ENCODE measurements at regions not wholly inside any gene's neighbourhood (a gene's known extent, or its start where the extent isn't known, plus 50 kb on each side); places are given as distances from the start of the nearest gene placed in this dataset.

DNA sequence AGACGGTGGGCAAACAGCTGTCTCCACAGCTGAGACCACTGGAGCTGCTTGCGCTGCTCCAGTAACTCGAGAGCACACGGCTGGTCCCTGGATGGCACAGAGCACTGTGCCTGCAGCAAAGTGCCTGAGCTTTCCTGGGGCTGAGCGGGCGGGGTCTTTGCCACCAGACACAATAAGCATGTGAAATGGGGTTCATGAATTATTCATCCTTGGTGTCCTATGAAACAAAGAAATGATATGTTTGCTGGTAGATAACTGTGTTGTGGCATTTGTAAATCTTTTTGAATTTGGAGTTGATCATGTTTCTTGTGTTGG, 151.7 kb upstream of the MPDZ start:
- Histone ChIP-seq H3K4me3 (replicated peaks; ENCODE audit: low read depth, low read length) (no peak overlapping the region), H3K27me3 (replicated peaks; ENCODE audit: control insufficient read depth, insufficient read depth, low read length) (no peaks in the 10 kb centered on the region), H3K36me3 (ENCODE audit: control insufficient read depth, insufficient read depth, low read length) (no peaks in the 10 kb centered on the region)
- DNase-seq (ENCODE audit: extremely low read depth, insufficient read length), result no peak
- TF ChIP-seq CTCF (IDR thresholded peaks at IDR 0.05; ENCODE audit: insufficient read depth, low read length, poor library complexity, severe bottlenecking), result no peak

- no peak for TF ChIP-seq CTCF (IDR thresholded peaks at IDR 0.05; ENCODE audit: insufficient read depth, low read length, poor library complexity, severe bottlenecking)
- DNase-seq (ENCODE audit: extremely low read depth, insufficient read length), result no peak
Measured at GRCh38 chr9:13430368-13431221, 151.1 kb upstream of the MPDZ start.

GRCh38 chr9:13429301-13430190, 150.1 kb upstream of the MPDZ start:
- H3K27me3 ChIP-seq (replicated peaks; ENCODE audit: control insufficient read depth, insufficient read depth, low read length), result no peaks in the 10 kb centered on the region
- no peak for DNase-seq (ENCODE audit: extremely low read depth, insufficient read length)
- H3K36me3 ChIP-seq (ENCODE audit: control insufficient read depth, insufficient read depth, low read length), result no peaks in the 10 kb centered on the region
- TF ChIP-seq CTCF (IDR thresholded peaks at IDR 0.05; ENCODE audit: insufficient read depth, low read length, poor library complexity, severe bottlenecking), result no peak
- no peak overlapping the region for H3K4me3 ChIP-seq (replicated peaks; ENCODE audit: low read depth, low read length)

More at GRCh38 chr9:13430368-13431221, 151.1 kb upstream of the MPDZ start:
- H3K36me3 ChIP-seq (ENCODE audit: control insufficient read depth, insufficient read depth, low read length), result no peaks in the 10 kb centered on the region
- H3K4me3 ChIP-seq (replicated peaks; ENCODE audit: low read depth, low read length), result no peak overlapping the region
- H3K27me3 ChIP-seq (replicated peaks; ENCODE audit: control insufficient read depth, insufficient read depth, low read length), result no peaks in the 10 kb centered on the region

GRCh38 chr9:13428766-13429165, 149.3 kb upstream of the MPDZ start:
- Histone ChIP-seq H3K27me3 (replicated peaks; ENCODE audit: control insufficient read depth, insufficient read depth, low read length) (no peaks in the 10 kb centered on the region), H3K36me3 (ENCODE audit: control insufficient read depth, insufficient read depth, low read length) (no peaks in the 10 kb centered on the region), H3K4me3 (replicated peaks; ENCODE audit: low read depth, low read length) (no peak overlapping the region)
- TF ChIP-seq CTCF (IDR thresholded peaks at IDR 0.05; ENCODE audit: insufficient read depth, low read length, poor library complexity, severe bottlenecking), result no peak
- no peak for DNase-seq (ENCODE audit: extremely low read depth, insufficient read length)

GRCh38 chr9:13427587-13427986, 148.1 kb upstream of the MPDZ start:
- Histone ChIP-seq H3K4me3 (replicated peaks; ENCODE audit: low read depth, low read length) (no peak overlapping the region), H3K27me3 (replicated peaks; ENCODE audit: control insufficient read depth, insufficient read depth, low read length) (no peaks in the 10 kb centered on the region), H3K36me3 (ENCODE audit: control insufficient read depth, insufficient read depth, low read length) (no peaks in the 10 kb centered on the region)
- peak; percentile 6 for DNase-seq (ENCODE audit: extremely low read depth, insufficient read length)
- peak; percentile 57 for TF ChIP-seq CTCF (IDR thresholded peaks at IDR 0.05; ENCODE audit: insufficient read depth, low read length, poor library complexity, severe bottlenecking)
